ENCODE measurements at regions not wholly inside any gene's neighbourhood (a gene's known extent, or its start where the extent isn't known, plus 50 kb on each side); places are given as distances from the start of the nearest gene placed in this dataset.

DNA sequence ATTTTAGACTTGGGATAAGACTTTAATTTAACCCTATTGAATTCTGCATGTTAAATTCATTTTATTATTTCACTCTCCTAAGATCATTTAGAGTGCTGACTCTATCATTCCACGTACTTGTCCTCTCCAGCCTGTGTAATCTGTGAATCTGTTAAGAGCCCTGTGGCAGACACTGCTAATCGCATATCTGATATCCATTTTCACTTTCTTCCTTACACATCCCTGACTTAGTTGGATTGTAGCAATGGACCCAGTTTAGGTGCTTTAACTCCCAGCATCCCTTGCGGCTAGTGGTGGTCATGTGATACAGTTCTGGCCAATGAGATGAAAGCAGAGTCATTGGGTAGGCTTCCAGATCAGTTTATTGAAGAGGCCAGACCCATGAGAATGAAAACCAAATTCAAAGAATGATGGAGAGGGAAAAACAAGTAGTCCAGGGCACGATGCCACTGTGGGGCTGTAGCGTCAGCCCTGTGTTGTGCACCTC lies 57.2 kb upstream of the SOX4 start:
- Histone ChIP-seq H3K4me1 (ENCODE audit: insufficient read depth, low read length) (peaks cover 10% of the 10 kb centered on the region; the same call in 1 of the 2 replicates), H3K9ac (ENCODE audit: low read length) (no peak overlapping the region), H3K36me3 (ENCODE audit: low read depth, low read length) (no peaks in the 10 kb centered on the region), H3K4me2 (ENCODE audit: low read length) (no peak overlapping the region), H2AFZ (ENCODE audit: low read length) (no peak overlapping the region), H3F3A (ENCODE audit: low read length, unreplicated experiment) (no peaks in the 10 kb centered on the region), H3K9me3 (ENCODE audit: low read length) (no peaks in the 10 kb centered on the region), H4K20me1 (ENCODE audit: low read length) (no peaks in the 10 kb centered on the region), H3K27ac (ENCODE audit: low read length) (no peak overlapping the region), H3K79me2 (ENCODE audit: low read length) (no peaks in the 10 kb centered on the region), H3K4me3 (ENCODE audit: low read length) (no peak overlapping the region), H3K9me2 (replicated peaks; ENCODE audit: low read length) (no peaks in the 10 kb centered on the region), H3K27me3 (ENCODE audit: low read length) (no peaks in the 10 kb centered on the region)
- DNase-seq (no peak), ATAC-seq (no peak)
- intact Hi-C loops (cut with micrococcal nuclease), result no loop called here
- ChIA-PET POLR2A (ENCODE audit: unreplicated experiment) (no interaction called here), CTCF (no interaction called here)
- no peak for TF ChIP-seq EZH2phosphoT487 (IDR thresholded peaks at IDR 0.05; ENCODE audit: borderline replicate concordance, low read length)
- TF ChIP-seq EZH2 (IDR thresholded peaks at IDR 0.05; ENCODE audit: low read length, unreplicated experiment), result no peak
- TF ChIP-seq, protein P1, sequence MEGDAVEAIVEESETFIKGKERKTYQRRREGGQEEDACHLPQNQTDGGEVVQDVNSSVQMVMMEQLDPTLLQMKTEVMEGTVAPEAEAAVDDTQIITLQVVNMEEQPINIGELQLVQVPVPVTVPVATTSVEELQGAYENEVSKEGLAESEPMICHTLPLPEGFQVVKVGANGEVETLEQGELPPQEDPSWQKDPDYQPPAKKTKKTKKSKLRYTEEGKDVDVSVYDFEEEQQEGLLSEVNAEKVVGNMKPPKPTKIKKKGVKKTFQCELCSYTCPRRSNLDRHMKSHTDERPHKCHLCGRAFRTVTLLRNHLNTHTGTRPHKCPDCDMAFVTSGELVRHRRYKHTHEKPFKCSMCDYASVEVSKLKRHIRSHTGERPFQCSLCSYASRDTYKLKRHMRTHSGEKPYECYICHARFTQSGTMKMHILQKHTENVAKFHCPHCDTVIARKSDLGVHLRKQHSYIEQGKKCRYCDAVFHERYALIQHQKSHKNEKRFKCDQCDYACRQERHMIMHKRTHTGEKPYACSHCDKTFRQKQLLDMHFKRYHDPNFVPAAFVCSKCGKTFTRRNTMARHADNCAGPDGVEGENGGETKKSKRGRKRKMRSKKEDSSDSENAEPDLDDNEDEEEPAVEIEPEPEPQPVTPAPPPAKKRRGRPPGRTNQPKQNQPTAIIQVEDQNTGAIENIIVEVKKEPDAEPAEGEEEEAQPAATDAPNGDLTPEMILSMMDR (conservative IDR thresholded peaks at IDR 0.05; ENCODE audit: low read depth, low read length), result no peak
- BruUV-seq (replicated peaks), result no TSS peak

DNA sequence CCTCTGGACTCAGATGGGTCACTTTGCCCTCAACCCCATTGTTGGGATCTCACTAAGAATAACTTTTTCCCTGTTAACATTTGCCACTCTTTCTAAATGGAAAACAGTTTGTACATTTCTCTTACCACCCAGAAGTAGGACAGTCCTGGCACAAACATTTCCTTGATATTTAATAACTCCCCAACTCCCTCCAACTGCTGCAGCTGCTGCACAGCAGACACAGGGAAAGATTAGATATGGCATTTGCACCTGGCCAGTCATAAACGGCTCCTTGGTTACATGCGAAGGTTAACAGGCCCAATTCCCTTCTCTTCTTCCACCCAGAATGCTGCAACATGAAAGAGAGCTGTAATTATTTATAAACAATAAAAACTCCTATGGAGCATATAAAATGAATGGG lies 55.9 kb upstream of the SOX4 start:
- no peak for ATAC-seq
- no peak overlapping the region for H3K4me2 ChIP-seq (ENCODE audit: low read length)
- no peaks in the 10 kb centered on the region for H3K27me3 ChIP-seq (ENCODE audit: low read length)
- no peaks in the 10 kb centered on the region for H3K36me3 ChIP-seq (ENCODE audit: low read depth, low read length)
- no peaks in the 10 kb centered on the region for H3F3A ChIP-seq (ENCODE audit: low read length, unreplicated experiment)
- BruUV-seq (replicated peaks), result no TSS peak
- intact Hi-C loops (cut with micrococcal nuclease), result no loop called here
- H3K9me3 ChIP-seq (ENCODE audit: low read length), result no peaks in the 10 kb centered on the region
- POLR2A ChIA-PET (ENCODE audit: unreplicated experiment), result interaction anchor here (0.6 kb wide), 1 partner anchor 661 kb away, joined by 3 read pairs; no protein-coding TSS in a partner anchor
- H3K9ac ChIP-seq (ENCODE audit: low read length), result no peak overlapping the region
- H2AFZ ChIP-seq (ENCODE audit: low read length), result no peak overlapping the region
- H3K4me3 ChIP-seq (ENCODE audit: low read length), result no peak overlapping the region
- DNase-seq, result no peak
- H3K27ac ChIP-seq (ENCODE audit: low read length), result no peak overlapping the region
- no peaks in the 10 kb centered on the region for H3K79me2 ChIP-seq (ENCODE audit: low read length)
- CTCF ChIA-PET, result no interaction called here
- TF ChIP-seq EZH2 (IDR thresholded peaks at IDR 0.05; ENCODE audit: low read length, unreplicated experiment) (no peak), EZH2phosphoT487 (IDR thresholded peaks at IDR 0.05; ENCODE audit: borderline replicate concordance, low read length) (no peak)
- TF ChIP-seq, protein P1 (conservative IDR thresholded peaks at IDR 0.05; ENCODE audit: low read depth, low read length), result no peak
- no peaks in the 10 kb centered on the region for H3K9me2 ChIP-seq (replicated peaks; ENCODE audit: low read length)
- no peaks in the 10 kb centered on the region for H4K20me1 ChIP-seq (ENCODE audit: low read length)
- peaks cover 10% of the 10 kb centered on the region; the same call in 1 of the 2 replicates for H3K4me1 ChIP-seq (ENCODE audit: insufficient read depth, low read length)

DNA sequence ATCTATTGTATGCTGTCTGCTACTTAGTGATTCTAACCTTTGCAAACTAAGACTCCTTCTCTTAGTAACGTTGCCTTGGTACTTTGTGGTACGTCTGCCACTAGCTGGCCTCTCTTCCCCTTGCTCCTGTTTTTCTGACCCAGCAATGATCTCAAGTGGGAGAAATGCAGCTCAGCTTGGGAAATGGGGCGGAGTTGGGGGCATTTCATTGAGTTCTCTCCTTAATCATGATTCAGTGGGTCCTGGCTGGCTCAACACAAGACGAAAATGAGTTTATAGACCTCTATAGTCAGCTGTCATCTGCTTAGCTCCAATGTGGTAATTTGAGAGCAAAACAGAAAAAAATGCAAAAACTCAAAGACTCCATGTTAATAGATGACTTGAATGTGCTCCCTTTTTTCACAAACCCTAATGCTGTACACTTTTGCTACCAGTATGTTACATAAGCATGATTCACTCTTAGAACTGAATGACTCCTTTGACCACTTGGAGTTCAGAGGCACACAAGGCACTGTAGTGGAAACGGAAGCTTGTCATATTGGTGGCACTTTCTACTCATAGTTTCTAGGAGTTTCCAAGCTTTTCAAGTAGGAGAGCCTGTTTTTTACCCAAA lies 55.3 kb upstream of the SOX4 start:
- Histone ChIP-seq H3K27me3 (ENCODE audit: low read length) (no peaks in the 10 kb centered on the region), H3K4me1 (ENCODE audit: insufficient read depth, low read length) (peaks cover 10% of the 10 kb centered on the region; the same call in 1 of the 2 replicates), H3K4me2 (ENCODE audit: low read length) (peak overlapping the region; percentile 5; the same call in 1 of the 2 replicates), H3K9ac (ENCODE audit: low read length) (no peak overlapping the region), H3F3A (ENCODE audit: low read length, unreplicated experiment) (no peaks in the 10 kb centered on the region), H3K27ac (ENCODE audit: low read length) (no peak overlapping the region), H3K79me2 (ENCODE audit: low read length) (no peaks in the 10 kb centered on the region), H3K4me3 (ENCODE audit: low read length) (no peak overlapping the region), H3K9me3 (ENCODE audit: low read length) (no peaks in the 10 kb centered on the region), H2AFZ (ENCODE audit: low read length) (peak overlapping the region; percentile 56), H3K9me2 (replicated peaks; ENCODE audit: low read length) (no peaks in the 10 kb centered on the region), H3K36me3 (ENCODE audit: low read depth, low read length) (no peaks in the 10 kb centered on the region), H4K20me1 (ENCODE audit: low read length) (no peaks in the 10 kb centered on the region)
- intact Hi-C loops (cut with micrococcal nuclease), result no loop called here
- TF ChIP-seq, protein P1 (conservative IDR thresholded peaks at IDR 0.05; ENCODE audit: low read depth, low read length), result no peak
- TF ChIP-seq EZH2 (IDR thresholded peaks at IDR 0.05; ENCODE audit: low read length, unreplicated experiment) (no peak), EZH2phosphoT487 (IDR thresholded peaks at IDR 0.05; ENCODE audit: borderline replicate concordance, low read length) (no peak)
- ChIA-PET POLR2A (ENCODE audit: unreplicated experiment) (interaction anchor here (0.6 kb wide), 1 partner anchor 661 kb away, joined by 3 read pairs; no protein-coding TSS in a partner anchor), CTCF (no interaction called here)
- peak; percentile 70 for ATAC-seq
- DNase-seq, result peak; percentile 58
- BruUV-seq (replicated peaks), result no TSS peak
